Ovary (tissue), 3 donors: ENCODE measurements at regions not wholly inside any gene's neighbourhood (a gene's known extent, or its start where the extent isn't known, plus 50 kb on each side); places are given as distances from the start of the nearest gene placed in this dataset.

Source experiments
- CTCF ChIP-seq, 3 donors: fragments of 450-650 bp in 2 of 3; fragments of 200-600 bp in 1 of 3; IDR thresholded peaks; one replicate each; pipeline versions ENCODE4 v1.5.1 to v1.8.0; 2016 to 2022; ENCODE audit warnings: antibody characterized with exemption in 3 of 3, mild to moderate bottlenecking in 1 of 3
- EP300 ChIP-seq: sonication (generic); formaldehyde crosslinking; IDR thresholded peaks from one replicate; pipeline ENCODE4 v1.6.1; 2017; ENCODE audit warnings: antibody characterized with exemption
- POLR2A ChIP-seq: fragments of 450-650 bp; IDR thresholded peaks from one replicate; pipeline ENCODE4 v1.6.1; 2017; ENCODE audit warnings: antibody characterized with exemption, mild to moderate bottlenecking, moderate library complexity
- donor health status: DM: no; HTN: no; CAD: no.

- TF ChIP-seq EP300 (no peak), POLR2A (no peak), CTCF (IDR thresholded peaks at IDR 0.05) (no peak)
These were observed 266.9 kb upstream of the TTC14 start for GRCh38 chr3:180335050-180335449.
